Esophagus squamous epithelium (tissue), 5 donors: ENCODE measurements at regions not wholly inside any gene's neighbourhood (a gene's known extent, or its start where the extent isn't known, plus 50 kb on each side); places are given as distances from the start of the nearest gene placed in this dataset.

Experiments used
- DNase-seq: peaks from one replicate; lab custom pipeline; 2025; lab: John Stamatoyannopoulos, UW
- H3K27ac ChIP-seq, 4 donors: fragments of 200-600 bp; sonication (generic); one replicate each; pipeline ENCODE4 v1.5.1; 2016 to 2019; ENCODE audit warnings: mild to moderate bottlenecking in 1 of 4
- H3K27me3 ChIP-seq, 4 donors: fragments of 200-600 bp; sonication (generic); 1 replicate in 3 of 4; 2 replicates in 1 of 4; pipeline versions ENCODE4 v1.5.1 to v1.6.0; 2017 to 2021; ENCODE audit warnings: antibody characterized with exemption in 1 of 4
- H3K36me3 ChIP-seq, 3 donors: fragments of 200-600 bp; sonication (generic); one replicate each; pipeline ENCODE4 v1.5.1; 2016 to 2019
- H3K4me1 ChIP-seq, 3 donors: fragments of 200-600 bp; sonication (generic); one replicate each; pipeline ENCODE4 v1.5.1; 2017 to 2019
- H3K4me3 ChIP-seq, 4 donors: fragments of 200-600 bp; sonication (generic); 1 replicate in 3 of 4; 2 replicates in 1 of 4; pipeline ENCODE4 v1.5.1; 2016 to 2019; ENCODE audit warnings: mild to moderate bottlenecking in 2 of 4, moderate library complexity in 1 of 4
- H3K9me3 ChIP-seq, 3 donors: fragments of 200-600 bp; sonication (generic); one replicate each; pipeline ENCODE4 v1.5.1; 2016 to 2019
- CTCF ChIP-seq, 6 experiments: fragments of 450-650 bp in 4 of 6; fragments of 200-600 bp in 2 of 6; sonication (generic) in 2 of 6; IDR thresholded peaks; one replicate each; pipeline ENCODE4 v1.5.1; 2016 to 2019; ENCODE audit warnings: antibody characterized with exemption in 6 of 6, mild to moderate bottlenecking in 4 of 6, moderate library complexity in 4 of 6
- POLR2A ChIP-seq, 4 donors: fragments of 450-650 bp; IDR thresholded peaks; one replicate each; pipeline ENCODE4 v1.6.1; 2017; ENCODE audit warnings: antibody characterized with exemption in 4 of 4, mild to moderate bottlenecking in 4 of 4, moderate library complexity in 3 of 4
- WGBS, 2 donors: methylation state at CpG; one replicate each; pipeline ENCODE4 v1.1.5; 2018; 5-methylcytosine and 5-hydroxymethylcytosine counted together
- intact Hi-C: fragments of 100-400 bp; cut with DNase I; formaldehyde crosslinking; loops from one replicate; pipeline ENCODE4 v1.15.0; 2022
- donor health status: DM: yes; HTN: yes; CAD: no.

DNA sequence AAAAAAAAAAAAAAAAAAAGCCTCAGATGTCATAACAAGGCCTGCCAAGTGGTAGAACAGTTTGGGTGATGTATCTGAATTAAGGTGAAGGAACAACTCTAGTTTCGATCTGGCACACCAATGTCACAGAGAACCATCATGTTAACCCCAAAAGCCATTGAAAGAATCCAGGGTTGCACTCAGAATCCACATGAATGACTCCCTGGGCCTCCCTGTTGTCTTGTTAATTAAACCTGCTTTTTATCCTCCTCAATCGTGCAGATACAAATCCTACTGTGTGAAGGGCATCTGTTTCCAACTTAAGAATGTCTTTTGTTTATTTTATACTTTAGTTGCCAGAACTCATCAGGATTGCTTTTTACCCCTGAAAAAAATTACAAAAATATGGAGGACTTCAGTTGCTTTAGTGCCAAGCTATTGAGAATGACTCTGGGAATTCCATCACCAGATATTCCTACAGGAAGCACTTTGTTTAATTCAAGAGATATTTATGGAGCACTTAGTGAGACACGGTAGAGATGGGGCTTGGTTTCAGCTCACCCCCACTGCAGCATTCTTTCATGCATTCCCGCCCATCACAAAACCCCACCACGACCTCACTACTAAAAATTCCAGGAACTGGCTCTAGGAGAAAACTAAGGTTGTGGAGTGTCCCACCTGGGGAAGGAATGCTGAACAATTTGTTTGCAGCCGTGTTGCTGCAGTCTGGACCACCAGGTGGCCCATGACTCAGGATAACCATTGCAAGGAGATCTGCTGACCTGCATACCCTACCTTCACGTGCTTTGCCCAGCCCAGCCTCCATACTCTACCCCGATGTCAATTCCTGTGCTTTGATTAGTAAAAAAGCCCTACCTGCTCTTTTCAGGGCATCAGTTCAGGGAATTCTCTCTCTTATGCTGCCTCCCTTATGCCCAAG, 63.8 kb upstream of the GPRC5B start:
- H3K27ac ChIP-seq = no peak overlapping the region
- intact Hi-C loops = no loop called here
- no peak for TF ChIP-seq CTCF (IDR thresholded peaks at IDR 0.05)
- no peak for TF ChIP-seq POLR2A (IDR thresholded peaks at IDR 0.05)
- no peaks in the 10 kb centered on the region for H3K9me3 ChIP-seq
- WGBS, 2 donors = 11 to 37% methylated on average over 7 to 8 of the region's 8 CpGs
- DNase-seq = no peak
- no peaks in the 10 kb centered on the region for H3K4me1 ChIP-seq
- no peaks in the 10 kb centered on the region for H3K27me3 ChIP-seq
- no peaks in the 10 kb centered on the region for H3K36me3 ChIP-seq
- H3K4me3 ChIP-seq = no peak overlapping the region

GRCh38 chr16:19945934-19946333, 61.3 kb upstream of the GPRC5B start:
- Histone ChIP-seq H3K27me3 (no peaks in the 10 kb centered on the region), H3K9me3 (no peaks in the 10 kb centered on the region), H3K4me3 (no peak overlapping the region), H3K27ac (no peak overlapping the region), H3K36me3 (no peaks in the 10 kb centered on the region), H3K4me1 (no peaks in the 10 kb centered on the region)
- 57 to 71% methylated on average over 1 of the region's 1 CpG for WGBS, 2 donors
- intact Hi-C loops = no loop called here
- no peak for TF ChIP-seq CTCF (IDR thresholded peaks at IDR 0.05)
- no peak for TF ChIP-seq POLR2A (IDR thresholded peaks at IDR 0.05)
- DNase-seq = no peak

DNA sequence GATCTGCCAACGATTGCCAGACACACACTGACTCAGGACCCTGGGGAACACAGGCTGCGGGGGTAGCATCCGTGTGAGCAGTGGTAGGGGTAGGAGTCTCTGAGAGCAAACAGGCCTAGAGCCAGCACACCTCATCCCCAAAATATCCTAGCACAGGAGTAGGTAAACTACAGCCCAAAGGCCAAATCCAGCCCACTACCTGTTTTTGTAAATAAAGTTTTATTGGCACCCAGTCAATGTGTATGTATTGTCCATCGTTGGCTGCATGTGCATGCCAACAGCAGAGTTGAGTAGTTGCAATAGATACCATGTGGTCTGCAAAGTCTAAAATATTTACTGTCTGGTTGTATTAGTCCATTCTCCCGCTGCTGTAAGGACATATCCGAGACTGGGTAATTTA, 55.5 kb upstream of the GPRC5B start:
- no peaks in the 10 kb centered on the region for H3K36me3 ChIP-seq
- no peaks in the 10 kb centered on the region for H3K9me3 ChIP-seq
- no peaks in the 10 kb centered on the region for H3K4me1 ChIP-seq
- no peaks in the 10 kb centered on the region for H3K27me3 ChIP-seq
- DNase-seq = no peak
- TF ChIP-seq CTCF (IDR thresholded peaks at IDR 0.05) = no peak
- TF ChIP-seq POLR2A (IDR thresholded peaks at IDR 0.05) = no peak
- intact Hi-C loops = no loop called here
- H3K4me3 ChIP-seq = no peak overlapping the region
- 42 to 58% methylated on average over 6 of the region's 6 CpGs for WGBS, 2 donors
- H3K27ac ChIP-seq = no peak overlapping the region

DNA sequence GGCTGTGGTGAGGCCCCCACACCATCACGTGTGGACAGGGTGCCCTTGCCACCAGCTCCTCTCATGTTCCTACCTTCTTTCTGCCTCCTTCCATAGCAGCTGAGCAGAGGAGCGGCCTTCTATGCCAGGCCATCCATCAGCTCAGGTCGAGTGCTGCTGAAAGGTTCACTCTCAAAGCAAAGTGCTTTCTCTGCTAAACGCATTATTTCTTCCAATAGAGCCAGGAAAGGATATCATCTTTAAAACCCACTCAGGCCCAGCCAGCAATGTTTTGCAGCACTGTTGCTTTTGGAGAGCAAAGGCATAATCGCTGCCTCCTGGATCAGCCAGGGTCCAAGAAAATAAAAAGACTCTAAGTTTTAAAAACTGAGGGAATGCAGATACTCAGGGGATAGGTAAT, 54.9 kb upstream of the GPRC5B start:
- H3K27me3 ChIP-seq = no peaks in the 10 kb centered on the region
- H3K36me3 ChIP-seq = no peaks in the 10 kb centered on the region
- no peak for DNase-seq
- no peaks in the 10 kb centered on the region for H3K9me3 ChIP-seq
- WGBS, 2 donors = 52 to 75% methylated on average over 3 to 4 of the region's 5 CpGs
- intact Hi-C loops = no loop called here
- TF ChIP-seq CTCF (IDR thresholded peaks at IDR 0.05) = no peak
- TF ChIP-seq POLR2A (IDR thresholded peaks at IDR 0.05) = no peak
- no peak overlapping the region for H3K4me3 ChIP-seq
- H3K27ac ChIP-seq = no peak overlapping the region
- no peaks in the 10 kb centered on the region for H3K4me1 ChIP-seq

DNA sequence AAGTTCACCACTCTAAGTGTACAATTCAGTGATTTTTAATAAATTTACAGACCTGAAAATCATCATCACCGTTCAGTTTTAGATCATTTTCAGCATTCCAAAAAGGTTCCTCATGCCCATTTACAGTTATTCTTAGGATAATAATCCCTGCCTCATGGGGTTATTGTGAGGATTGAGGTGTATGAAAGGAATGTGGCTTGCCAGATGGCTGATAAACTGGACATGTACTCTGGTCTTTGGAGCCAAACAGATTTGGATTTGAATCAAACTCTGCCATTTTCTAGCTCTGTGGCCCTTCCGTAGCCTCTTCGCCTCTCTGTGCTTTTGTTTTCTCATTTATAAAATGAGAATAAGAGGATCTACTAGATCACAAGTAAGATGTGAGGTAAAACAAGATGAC, 53.9 kb upstream of the GPRC5B start:
- H3K27me3 ChIP-seq = peaks cover 0 to 3% (median 0%) of the 10 kb centered on the region in 4 donors
- H3K27ac ChIP-seq = no peak overlapping the region
- H3K9me3 ChIP-seq = no peaks in the 10 kb centered on the region
- no peak for DNase-seq
- no peak for TF ChIP-seq CTCF (IDR thresholded peaks at IDR 0.05)
- no peak for TF ChIP-seq POLR2A (IDR thresholded peaks at IDR 0.05)
- H3K4me3 ChIP-seq = no peak overlapping the region
- 87 to 90% methylated on average over 3 of the region's 3 CpGs for whole genome bisulfite sequencing, 2 donors
- no peaks in the 10 kb centered on the region for H3K36me3 ChIP-seq
- intact Hi-C loops = no loop called here
- no peaks in the 10 kb centered on the region for H3K4me1 ChIP-seq
